WTC11 (cell line): ENCODE measurements at regions not wholly inside any gene's neighbourhood (a gene's known extent, or its start where the extent isn't known, plus 50 kb on each side); places are given as distances from the start of the nearest gene placed in this dataset.

ENCODE experiments used
- ATAC-seq: fragments of 200-7000 bp; cut with Tn5 transposase; 2 replicates; pipeline ENCODE4 v1.10.0; 2021; ENCODE audit warnings: mild to moderate bottlenecking, moderate library complexity
- CTCF ChIA-PET: fragments of 300-600 bp; sonication (Branson Sonifier 250); formaldehyde crosslinking; loops from one replicate; lab custom pipeline; 2021; ENCODE audit warnings: antibody characterized with exemption; lab: Charles Lee
- POLR2A ChIA-PET: fragments of 350-600 bp; sonication (Branson Sonifier 250); formaldehyde crosslinking; loops from one replicate; lab custom pipeline; 2021; ENCODE audit warnings: antibody characterized with exemption; lab: Charles Lee
- DNase-seq: peaks from one replicate; pipeline ENCODE4 v3.0.0; 2021; ENCODE audit warnings: low spot score
- H3K27ac Mint-ChIP-seq: 2 replicates; pipeline ENCODE4 v1.8.0; 2021; ENCODE audit warnings: mixed read lengths
- H3K27me3 Mint-ChIP-seq: 2 replicates; pipeline ENCODE4 v1.8.0; 2021; ENCODE audit warnings: low read depth, mild to moderate bottlenecking, moderate library complexity, mixed read lengths
- H3K36me3 Mint-ChIP-seq: 2 replicates; pipeline ENCODE4 v1.8.0; 2021; ENCODE audit warnings: mixed read lengths
- H3K4me1 Mint-ChIP-seq: 2 replicates; pipeline ENCODE4 v1.8.0; 2022; ENCODE audit warnings: mixed read lengths
- H3K4me3 Mint-ChIP-seq: 2 replicates; pipeline ENCODE4 v1.8.0; 2021; ENCODE audit warnings: mild to moderate bottlenecking, moderate library complexity, mixed read lengths
- H3K9me3 Mint-ChIP-seq: 2 replicates; pipeline ENCODE4 v1.8.0; 2021; ENCODE audit warnings: mixed read lengths
- ATF1 ChIP-seq: sonication (generic); formaldehyde crosslinking; IDR thresholded peaks from 2 replicates; pipeline ENCODE4 v1.8.1; 2023; ENCODE audit warnings: mild to moderate bottlenecking, moderate library complexity, missing genetic modification reagents
- CREB1 ChIP-seq: sonication (generic); formaldehyde crosslinking; IDR thresholded peaks from 2 replicates; pipeline ENCODE4 v1.8.0; 2023; ENCODE audit warnings: mild to moderate bottlenecking, missing genetic modification reagents
- ELF4 ChIP-seq: sonication (generic); formaldehyde crosslinking; IDR thresholded peaks from 2 replicates; pipeline ENCODE4 v1.8.1; 2022; ENCODE audit warnings: low read depth, mild to moderate bottlenecking, moderate library complexity, missing genetic modification reagents
- GTF2I ChIP-seq: fragments of 250-450 bp; sonication (Bioruptor Pico); conservative IDR thresholded peaks from 2 replicates; pipeline ENCODE4 v1.4.0; 2021; ENCODE audit warnings: mild to moderate bottlenecking
- HMGA2 ChIP-seq: fragments of 250-450 bp; sonication (Bioruptor Pico); IDR thresholded peaks from 2 replicates; pipeline ENCODE4 v1.4.0; 2021; ENCODE audit warnings: mild to moderate bottlenecking, moderate library complexity
- RELA ChIP-seq: sonication (generic); formaldehyde crosslinking; IDR thresholded peaks from 2 replicates; pipeline ENCODE4 v1.8.1; 2022; ENCODE audit warnings: missing genetic modification reagents, mild to moderate bottlenecking, borderline replicate concordance
- RORB ChIP-seq: fragments of 250-450 bp; sonication (Bioruptor Pico); IDR thresholded peaks from 2 replicates; pipeline ENCODE4 v1.9.0; 2021; ENCODE audit warnings: mild to moderate bottlenecking
- SP1 ChIP-seq: sonication (generic); formaldehyde crosslinking; conservative IDR thresholded peaks from 2 replicates; pipeline ENCODE4 v1.8.1; 2022; ENCODE audit warnings: missing genetic modification reagents
- TEAD4 ChIP-seq: sonication (generic); formaldehyde crosslinking; IDR thresholded peaks from 2 replicates; pipeline ENCODE4 v1.8.0; 2022; ENCODE audit warnings: mild to moderate bottlenecking, missing genetic modification reagents
- ZBTB21 ChIP-seq: sonication (generic); formaldehyde crosslinking; IDR thresholded peaks from 2 replicates; pipeline ENCODE4 v1.8.1; 2023; ENCODE audit warnings: mild to moderate bottlenecking, missing genetic modification reagents, borderline replicate concordance
- ZNF423 ChIP-seq: fragments of 250-450 bp; sonication (Bioruptor Pico); IDR thresholded peaks from 2 replicates; pipeline ENCODE4 v2.1.2; 2022; ENCODE audit warnings: mild to moderate bottlenecking, moderate library complexity
- TF ChIP-seq, protein P1 (sequence below): sonication (generic); formaldehyde crosslinking; IDR thresholded peaks from 2 replicates; pipeline ENCODE4 v1.8.0; 2023; ENCODE audit warnings: missing genetic modification reagents, mild to moderate bottlenecking, borderline replicate concordance
- TF ChIP-seq, protein P2 (sequence below): sonication (generic); formaldehyde crosslinking; IDR thresholded peaks from 2 replicates; pipeline ENCODE4 v1.8.1; 2022; ENCODE audit warnings: low read depth, missing genetic modification reagents, borderline replicate concordance
- TF ChIP-seq, protein P3 (sequence below): sonication (generic); formaldehyde crosslinking; IDR thresholded peaks from 2 replicates; pipeline ENCODE4 v1.8.1; 2023; ENCODE audit warnings: mild to moderate bottlenecking, moderate library complexity, missing genetic modification reagents
- TF ChIP-seq, protein P4 (sequence below): sonication (generic); formaldehyde crosslinking; IDR thresholded peaks from 2 replicates; pipeline ENCODE4 v1.8.1; 2023; ENCODE audit warnings: mild to moderate bottlenecking, missing genetic modification reagents, moderate library complexity
- TF ChIP-seq, protein P5 (sequence below): sonication (generic); formaldehyde crosslinking; IDR thresholded peaks from 2 replicates; pipeline ENCODE4 v1.8.0; 2022; ENCODE audit warnings: mild to moderate bottlenecking, missing genetic modification reagents
- TF ChIP-seq, protein P6 (sequence below): sonication (generic); formaldehyde crosslinking; conservative IDR thresholded peaks from 2 replicates; pipeline ENCODE4 v1.8.1; 2022; ENCODE audit warnings: mild to moderate bottlenecking, missing genetic modification reagents
- TF ChIP-seq, protein P7 (sequence below): fragments of 200-600 bp; IDR thresholded peaks from 2 replicates; pipeline ENCODE4 v1.8.0; 2022; ENCODE audit warnings: antibody characterized with exemption

DNA sequence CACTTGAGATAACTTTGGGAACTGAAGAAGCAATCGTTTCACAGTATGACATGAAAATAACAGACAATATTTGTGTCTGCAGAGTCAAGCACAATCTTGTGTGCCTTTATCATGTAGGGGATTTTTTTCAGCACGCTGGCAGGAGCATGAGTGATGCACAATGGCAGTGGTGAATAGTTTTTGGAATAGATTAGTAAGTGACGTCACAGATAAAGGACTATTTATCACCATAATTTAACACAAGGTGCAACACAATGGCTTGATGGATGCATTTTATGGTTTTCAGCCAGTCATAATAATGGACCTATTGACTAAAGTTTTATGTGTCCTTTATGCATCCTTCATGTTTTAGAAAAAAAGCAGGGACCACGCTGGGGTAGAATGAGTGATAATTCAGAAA, 559.8 kb upstream of the FANCL start (continued):
- TF ChIP-seq, protein P1, sequence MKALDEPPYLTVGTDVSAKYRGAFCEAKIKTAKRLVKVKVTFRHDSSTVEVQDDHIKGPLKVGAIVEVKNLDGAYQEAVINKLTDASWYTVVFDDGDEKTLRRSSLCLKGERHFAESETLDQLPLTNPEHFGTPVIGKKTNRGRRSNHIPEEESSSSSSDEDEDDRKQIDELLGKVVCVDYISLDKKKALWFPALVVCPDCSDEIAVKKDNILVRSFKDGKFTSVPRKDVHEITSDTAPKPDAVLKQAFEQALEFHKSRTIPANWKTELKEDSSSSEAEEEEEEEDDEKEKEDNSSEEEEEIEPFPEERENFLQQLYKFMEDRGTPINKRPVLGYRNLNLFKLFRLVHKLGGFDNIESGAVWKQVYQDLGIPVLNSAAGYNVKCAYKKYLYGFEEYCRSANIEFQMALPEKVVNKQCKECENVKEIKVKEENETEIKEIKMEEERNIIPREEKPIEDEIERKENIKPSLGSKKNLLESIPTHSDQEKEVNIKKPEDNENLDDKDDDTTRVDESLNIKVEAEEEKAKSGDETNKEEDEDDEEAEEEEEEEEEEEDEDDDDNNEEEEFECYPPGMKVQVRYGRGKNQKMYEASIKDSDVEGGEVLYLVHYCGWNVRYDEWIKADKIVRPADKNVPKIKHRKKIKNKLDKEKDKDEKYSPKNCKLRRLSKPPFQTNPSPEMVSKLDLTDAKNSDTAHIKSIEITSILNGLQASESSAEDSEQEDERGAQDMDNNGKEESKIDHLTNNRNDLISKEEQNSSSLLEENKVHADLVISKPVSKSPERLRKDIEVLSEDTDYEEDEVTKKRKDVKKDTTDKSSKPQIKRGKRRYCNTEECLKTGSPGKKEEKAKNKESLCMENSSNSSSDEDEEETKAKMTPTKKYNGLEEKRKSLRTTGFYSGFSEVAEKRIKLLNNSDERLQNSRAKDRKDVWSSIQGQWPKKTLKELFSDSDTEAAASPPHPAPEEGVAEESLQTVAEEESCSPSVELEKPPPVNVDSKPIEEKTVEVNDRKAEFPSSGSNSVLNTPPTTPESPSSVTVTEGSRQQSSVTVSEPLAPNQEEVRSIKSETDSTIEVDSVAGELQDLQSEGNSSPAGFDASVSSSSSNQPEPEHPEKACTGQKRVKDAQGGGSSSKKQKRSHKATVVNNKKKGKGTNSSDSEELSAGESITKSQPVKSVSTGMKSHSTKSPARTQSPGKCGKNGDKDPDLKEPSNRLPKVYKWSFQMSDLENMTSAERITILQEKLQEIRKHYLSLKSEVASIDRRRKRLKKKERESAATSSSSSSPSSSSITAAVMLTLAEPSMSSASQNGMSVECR (CRISPR knock-in tag) = no peak
- TF ChIP-seq TEAD4 (CRISPR knock-in tag) = no peak
- no peak for TF ChIP-seq SP1 (CRISPR knock-in tag)

DNA sequence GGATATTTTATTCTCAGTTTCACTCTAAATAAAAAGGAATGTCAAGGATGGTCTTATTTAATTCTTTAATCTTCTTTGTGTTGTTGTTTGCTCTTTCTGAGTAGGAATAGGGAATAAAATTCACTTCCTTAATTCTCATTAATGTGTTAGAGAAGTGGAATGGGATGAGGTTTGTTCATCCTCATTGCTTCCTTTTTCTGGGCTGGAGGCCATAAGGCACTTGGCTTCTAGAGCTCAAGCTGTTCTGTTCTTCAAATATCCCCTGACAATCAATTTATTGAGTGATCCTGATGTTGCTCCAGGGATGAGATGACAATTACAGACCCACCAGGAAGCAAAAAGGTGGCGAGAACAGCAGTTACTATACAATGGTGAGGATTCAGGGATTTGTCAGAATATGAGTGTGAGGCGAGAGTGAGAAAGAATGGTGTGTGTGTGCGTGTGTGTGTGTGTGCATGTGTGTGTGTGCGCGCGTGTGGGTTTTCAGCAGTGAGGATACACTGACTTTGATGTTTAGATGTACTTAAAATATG, 557.6 kb upstream of the FANCL start:
- no peak for DNase-seq
- H3K27me3 Mint-ChIP-seq = no peaks in the 10 kb centered on the region
- TF ChIP-seq ATF1 (CRISPR knock-in tag) (no peak), ZNF423 (no peak), HMGA2 (CRISPR knock-in tag) (no peak), ZBTB21 (CRISPR knock-in tag) (no peak), SP1 (CRISPR knock-in tag) (no peak), GTF2I (no peak), CREB1 (CRISPR knock-in tag) (no peak), RELA (CRISPR knock-in tag) (no peak), RORB (CRISPR knock-in tag) (no peak), ELF4 (CRISPR knock-in tag) (no peak)
- TF ChIP-seq, protein P2, sequence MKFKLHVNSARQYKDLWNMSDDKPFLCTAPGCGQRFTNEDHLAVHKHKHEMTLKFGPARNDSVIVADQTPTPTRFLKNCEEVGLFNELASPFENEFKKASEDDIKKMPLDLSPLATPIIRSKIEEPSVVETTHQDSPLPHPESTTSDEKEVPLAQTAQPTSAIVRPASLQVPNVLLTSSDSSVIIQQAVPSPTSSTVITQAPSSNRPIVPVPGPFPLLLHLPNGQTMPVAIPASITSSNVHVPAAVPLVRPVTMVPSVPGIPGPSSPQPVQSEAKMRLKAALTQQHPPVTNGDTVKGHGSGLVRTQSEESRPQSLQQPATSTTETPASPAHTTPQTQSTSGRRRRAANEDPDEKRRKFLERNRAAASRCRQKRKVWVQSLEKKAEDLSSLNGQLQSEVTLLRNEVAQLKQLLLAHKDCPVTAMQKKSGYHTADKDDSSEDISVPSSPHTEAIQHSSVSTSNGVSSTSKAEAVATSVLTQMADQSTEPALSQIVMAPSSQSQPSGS = no peak
- TF ChIP-seq, protein P3, sequence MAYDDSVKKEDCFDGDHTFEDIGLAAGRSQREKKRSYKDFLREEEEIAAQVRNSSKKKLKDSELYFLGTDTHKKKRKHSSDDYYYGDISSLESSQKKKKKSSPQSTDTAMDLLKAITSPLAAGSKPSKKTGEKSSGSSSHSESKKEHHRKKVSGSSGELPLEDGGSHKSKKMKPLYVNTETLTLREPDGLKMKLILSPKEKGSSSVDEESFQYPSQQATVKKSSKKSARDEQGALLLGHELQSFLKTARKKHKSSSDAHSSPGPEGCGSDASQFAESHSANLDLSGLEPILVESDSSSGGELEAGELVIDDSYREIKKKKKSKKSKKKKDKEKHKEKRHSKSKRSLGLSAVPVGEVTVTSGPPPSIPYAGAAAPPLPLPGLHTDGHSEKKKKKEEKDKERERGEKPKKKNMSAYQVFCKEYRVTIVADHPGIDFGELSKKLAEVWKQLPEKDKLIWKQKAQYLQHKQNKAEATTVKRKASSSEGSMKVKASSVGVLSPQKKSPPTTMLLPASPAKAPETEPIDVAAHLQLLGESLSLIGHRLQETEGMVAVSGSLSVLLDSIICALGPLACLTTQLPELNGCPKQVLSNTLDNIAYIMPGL (CRISPR knock-in tag) = no peak
- TF ChIP-seq, protein P4, sequence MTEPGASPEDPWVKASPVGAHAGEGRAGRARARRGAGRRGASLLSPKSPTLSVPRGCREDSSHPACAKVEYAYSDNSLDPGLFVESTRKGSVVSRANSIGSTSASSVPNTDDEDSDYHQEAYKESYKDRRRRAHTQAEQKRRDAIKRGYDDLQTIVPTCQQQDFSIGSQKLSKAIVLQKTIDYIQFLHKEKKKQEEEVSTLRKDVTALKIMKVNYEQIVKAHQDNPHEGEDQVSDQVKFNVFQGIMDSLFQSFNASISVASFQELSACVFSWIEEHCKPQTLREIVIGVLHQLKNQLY (CRISPR knock-in tag) = no peak
- TF ChIP-seq, protein P5, sequence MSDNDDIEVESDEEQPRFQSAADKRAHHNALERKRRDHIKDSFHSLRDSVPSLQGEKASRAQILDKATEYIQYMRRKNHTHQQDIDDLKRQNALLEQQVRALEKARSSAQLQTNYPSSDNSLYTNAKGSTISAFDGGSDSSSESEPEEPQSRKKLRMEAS (CRISPR knock-in tag) = no peak
- TF ChIP-seq, protein P6, sequence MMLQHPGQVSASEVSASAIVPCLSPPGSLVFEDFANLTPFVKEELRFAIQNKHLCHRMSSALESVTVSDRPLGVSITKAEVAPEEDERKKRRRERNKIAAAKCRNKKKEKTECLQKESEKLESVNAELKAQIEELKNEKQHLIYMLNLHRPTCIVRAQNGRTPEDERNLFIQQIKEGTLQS (CRISPR knock-in tag) = no peak
- TF ChIP-seq, protein P7, sequence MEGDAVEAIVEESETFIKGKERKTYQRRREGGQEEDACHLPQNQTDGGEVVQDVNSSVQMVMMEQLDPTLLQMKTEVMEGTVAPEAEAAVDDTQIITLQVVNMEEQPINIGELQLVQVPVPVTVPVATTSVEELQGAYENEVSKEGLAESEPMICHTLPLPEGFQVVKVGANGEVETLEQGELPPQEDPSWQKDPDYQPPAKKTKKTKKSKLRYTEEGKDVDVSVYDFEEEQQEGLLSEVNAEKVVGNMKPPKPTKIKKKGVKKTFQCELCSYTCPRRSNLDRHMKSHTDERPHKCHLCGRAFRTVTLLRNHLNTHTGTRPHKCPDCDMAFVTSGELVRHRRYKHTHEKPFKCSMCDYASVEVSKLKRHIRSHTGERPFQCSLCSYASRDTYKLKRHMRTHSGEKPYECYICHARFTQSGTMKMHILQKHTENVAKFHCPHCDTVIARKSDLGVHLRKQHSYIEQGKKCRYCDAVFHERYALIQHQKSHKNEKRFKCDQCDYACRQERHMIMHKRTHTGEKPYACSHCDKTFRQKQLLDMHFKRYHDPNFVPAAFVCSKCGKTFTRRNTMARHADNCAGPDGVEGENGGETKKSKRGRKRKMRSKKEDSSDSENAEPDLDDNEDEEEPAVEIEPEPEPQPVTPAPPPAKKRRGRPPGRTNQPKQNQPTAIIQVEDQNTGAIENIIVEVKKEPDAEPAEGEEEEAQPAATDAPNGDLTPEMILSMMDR = no peak
- TF ChIP-seq, all 79 proteins: peak for 0
- Mint-ChIP-seq H3K27ac (no peak overlapping the region), H3K36me3 (no peaks in the 10 kb centered on the region), H3K4me1 (no peaks in the 10 kb centered on the region), H3K4me3 (no peak overlapping the region), H3K9me3 (no peaks in the 10 kb centered on the region)
- ChIA-PET POLR2A (no interaction called here), CTCF (no interaction called here)
- ATAC-seq = no peak
